MM.1S (cell line): ENCODE measurements at regions not wholly inside any gene's neighbourhood (a gene's known extent, or its start where the extent isn't known, plus 50 kb on each side); places are given as distances from the start of the nearest gene placed in this dataset.

Experiments used
- DNase-seq: peaks from one replicate; pipeline ENCODE4 v3.0.0-alpha.2; 2015
- H2AFZ ChIP-seq: fragments of 300-600 bp; sonication (generic); 2 replicates; pipeline ENCODE4 v1.6.0; 2016; ENCODE audit warnings: antibody characterized with exemption, low read length
- H3F3A ChIP-seq: fragments of 300-600 bp; sonication (generic); 2 replicates; pipeline ENCODE4 v1.6.1; 2016; ENCODE audit warnings: mild to moderate bottlenecking, antibody characterized with exemption, low read length, moderate library complexity, mixed read lengths; ENCODE audit not compliant: insufficient read depth
- H3K27ac ChIP-seq: fragments of 300-600 bp; sonication (generic); 2 replicates; pipeline ENCODE4 v1.5.1; 2016; ENCODE audit warnings: mild to moderate bottlenecking, low read length
- H3K27me3 ChIP-seq: fragments of 300-600 bp; sonication (generic); replicated peaks from 2 replicates; pipeline ENCODE4 v1.6.0; 2016; ENCODE audit warnings: low read length; ENCODE audit not compliant: insufficient read depth
- H3K36me3 ChIP-seq: fragments of 300-600 bp; sonication (generic); replicated peaks from 2 replicates; pipeline ENCODE4 v1.6.1; 2016; ENCODE audit warnings: mild to moderate bottlenecking, low read length, mixed read lengths; ENCODE audit not compliant: insufficient read depth
- H3K4me1 ChIP-seq: fragments of 300-600 bp; sonication (generic); 2 replicates; pipeline ENCODE4 v1.6.1; 2016; ENCODE audit warnings: low read length, mixed read lengths
- H3K4me2 ChIP-seq: fragments of 300-600 bp; sonication (generic); 2 replicates; pipeline ENCODE4 v1.6.0; 2016; ENCODE audit warnings: low read depth, low read length
- H3K4me3 ChIP-seq: fragments of 300-600 bp; sonication (generic); 2 replicates; pipeline ENCODE4 v1.5.1; 2016; ENCODE audit warnings: low read length, mixed read lengths
- H3K79me2 ChIP-seq: fragments of 300-600 bp; sonication (generic); 2 replicates; pipeline ENCODE4 v1.6.1; 2016; ENCODE audit warnings: mixed run types, low read length, mixed read lengths
- H3K9ac ChIP-seq: fragments of 300-600 bp; sonication (generic); 2 replicates; pipeline ENCODE4 v1.6.1; 2016; ENCODE audit warnings: low read length, mixed read lengths
- H3K9me2 ChIP-seq: fragments of 300-600 bp; sonication (generic); replicated peaks from 2 replicates; pipeline ENCODE4 v1.6.1; 2016; ENCODE audit warnings: mild to moderate bottlenecking, low read length, mixed read lengths; ENCODE audit not compliant: insufficient read depth
- H3K9me3 ChIP-seq: fragments of 300-600 bp; sonication (generic); replicated peaks from 2 replicates; pipeline ENCODE4 v1.6.1; 2016; ENCODE audit warnings: mild to moderate bottlenecking, low read length, mixed read lengths; ENCODE audit not compliant: insufficient read depth
- H4K20me1 ChIP-seq: fragments of 300-600 bp; sonication (generic); 2 replicates; pipeline ENCODE4 v1.6.1; 2016; ENCODE audit warnings: mild to moderate bottlenecking, low read length, moderate library complexity, mixed read lengths; ENCODE audit not compliant: insufficient read depth
- CTCF ChIP-seq: fragments of 300-600 bp; sonication (generic); IDR thresholded peaks from 2 replicates; pipeline ENCODE4 v1.5.1; 2016; ENCODE audit warnings: antibody characterized with exemption, low read length, mixed read lengths
- EZH2 ChIP-seq: fragments of 300-600 bp; sonication (generic); optimal IDR thresholded peaks from 2 replicates; pipeline ENCODE3; 2017; ENCODE audit warnings: low read depth, mild to moderate bottlenecking, antibody characterized with exemption, low read length, mixed read lengths
- EZH2phosphoT487 ChIP-seq: fragments of 300-600 bp; sonication (generic); IDR thresholded peaks from 2 replicates; pipeline ENCODE4 v1.6.1; 2018; ENCODE audit warnings: antibody characterized with exemption, low read length

GRCh38 chr13:29713839-29714238 is 118.4 kb upstream of the SLC7A1 start:
- Histone ChIP-seq H3K9me3 (no peaks in the 10 kb centered on the region), H3K9ac (no peak overlapping the region), H3K36me3 (no peaks in the 10 kb centered on the region), H3K27me3 (no peaks in the 10 kb centered on the region), H3K79me2 (no peaks in the 10 kb centered on the region), H3K27ac (no peak overlapping the region), H4K20me1 (no peaks in the 10 kb centered on the region), H3K4me3 (no peak overlapping the region), H2AFZ (no peak overlapping the region), H3F3A (no peaks in the 10 kb centered on the region), H3K4me1 (no peaks in the 10 kb centered on the region), H3K4me2 (no peak overlapping the region), H3K9me2 (no peaks in the 10 kb centered on the region)
- no peak for DNase-seq
- TF ChIP-seq CTCF (peak; percentile 60), EZH2 (no peak)

- no peaks in the 10 kb centered on the region for H3K27me3 ChIP-seq
- H2AFZ ChIP-seq = no peak overlapping the region
- no peaks in the 10 kb centered on the region for H3K9me3 ChIP-seq
- H3K4me1 ChIP-seq = no peaks in the 10 kb centered on the region
- H4K20me1 ChIP-seq = no peaks in the 10 kb centered on the region
- H3K4me3 ChIP-seq = no peak overlapping the region
- TF ChIP-seq EZH2 (no peak), CTCF (no peak)
- H3K36me3 ChIP-seq = no peaks in the 10 kb centered on the region
- H3K9ac ChIP-seq = no peak overlapping the region
- H3F3A ChIP-seq = no peaks in the 10 kb centered on the region
- no peak overlapping the region for H3K27ac ChIP-seq
- no peaks in the 10 kb centered on the region for H3K79me2 ChIP-seq
- H3K9me2 ChIP-seq = no peaks in the 10 kb centered on the region
- DNase-seq = no peak
- no peak overlapping the region for H3K4me2 ChIP-seq
Measured at GRCh38 chr13:29711776-29712175, 116.3 kb upstream of the SLC7A1 start.

- DNase-seq = no peak
- Histone ChIP-seq H3K79me2 (no peaks in the 10 kb centered on the region), H3K9me2 (no peaks in the 10 kb centered on the region), H3K9me3 (no peaks in the 10 kb centered on the region), H3K4me3 (no peak overlapping the region), H3F3A (no peaks in the 10 kb centered on the region), H3K27ac (no peak overlapping the region), H3K4me2 (no peak overlapping the region), H3K4me1 (no peaks in the 10 kb centered on the region), H4K20me1 (no peaks in the 10 kb centered on the region), H2AFZ (no peak overlapping the region), H3K36me3 (no peaks in the 10 kb centered on the region), H3K9ac (no peak overlapping the region), H3K27me3 (no peaks in the 10 kb centered on the region)
- TF ChIP-seq CTCF (no peak), EZH2 (no peak), EZH2phosphoT487 (no peak)
Measured at GRCh38 chr13:29710511-29710910, 115.0 kb upstream of the SLC7A1 start.
